ENCODE measurements at regions not wholly inside any gene's neighbourhood (a gene's known extent, or its start where the extent isn't known, plus 50 kb on each side); places are given as distances from the start of the nearest gene placed in this dataset.

GRCh38 chr3:104628185-104628789 is 738.4 kb upstream of the ALCAM start:
- peaks cover 3% of the 10 kb centered on the region for H3K9me3 Mint-ChIP-seq
- H3K4me1 Mint-ChIP-seq: no peaks in the 10 kb centered on the region
- CTCF ChIA-PET: no interaction called here
- H3K36me3 Mint-ChIP-seq: no peaks in the 10 kb centered on the region
- no peaks in the 10 kb centered on the region for H3K27me3 Mint-ChIP-seq
- DNase-seq: no peak
- H3K27ac Mint-ChIP-seq: no peak overlapping the region
- no peak overlapping the region for H3K4me3 Mint-ChIP-seq

- Mint-ChIP-seq H3K4me1 (no peaks in the 10 kb centered on the region), H3K27ac (no peak overlapping the region), H3K27me3 (no peaks in the 10 kb centered on the region), H3K36me3 (no peaks in the 10 kb centered on the region), H3K4me3 (no peak overlapping the region), H3K9me3 (peaks cover 3% of the 10 kb centered on the region)
- CTCF ChIA-PET: no interaction called here
- no peak for DNase-seq
These were observed 737.7 kb upstream of the ALCAM start for GRCh38 chr3:104629038-104629437.

GRCh38 chr3:104631254-104631653 is 735.5 kb upstream of the ALCAM start:
- Mint-ChIP-seq H3K36me3 (no peaks in the 10 kb centered on the region), H3K27ac (no peak overlapping the region), H3K4me3 (no peak overlapping the region), H3K27me3 (no peaks in the 10 kb centered on the region), H3K4me1 (no peaks in the 10 kb centered on the region), H3K9me3 (peaks cover 3% of the 10 kb centered on the region)
- DNase-seq: no peak
- CTCF ChIA-PET: no interaction called here

- H3K4me1 Mint-ChIP-seq: no peaks in the 10 kb centered on the region
- CTCF ChIA-PET: no interaction called here
These were observed 734.2 kb upstream of the ALCAM start for GRCh38 chr3:104632521-104632920.

GRCh38 chr3:104632947-104633346 is 733.8 kb upstream of the ALCAM start:
- H3K4me3 Mint-ChIP-seq: no peak overlapping the region
- CTCF ChIA-PET: no interaction called here
- H3K9me3 Mint-ChIP-seq: peaks cover 3% of the 10 kb centered on the region
- DNase-seq: no peak
- H3K36me3 Mint-ChIP-seq: no peaks in the 10 kb centered on the region
- no peaks in the 10 kb centered on the region for H3K27me3 Mint-ChIP-seq
- H3K4me1 Mint-ChIP-seq: no peaks in the 10 kb centered on the region
- H3K27ac Mint-ChIP-seq: no peak overlapping the region

More at GRCh38 chr3:104632521-104632920, 734.2 kb upstream of the ALCAM start:
- Mint-ChIP-seq H3K27me3 (no peaks in the 10 kb centered on the region), H3K4me3 (no peak overlapping the region), H3K9me3 (peaks cover 3% of the 10 kb centered on the region), H3K27ac (no peak overlapping the region), H3K36me3 (no peaks in the 10 kb centered on the region)
- no peak for DNase-seq

- Mint-ChIP-seq H3K36me3 (no peaks in the 10 kb centered on the region), H3K27me3 (no peaks in the 10 kb centered on the region), H3K27ac (no peak overlapping the region), H3K4me1 (no peaks in the 10 kb centered on the region), H3K4me3 (no peak overlapping the region), H3K9me3 (peaks cover 3% of the 10 kb centered on the region)
- CTCF ChIA-PET: no interaction called here
- no peak for DNase-seq
These were observed 730.7 kb upstream of the ALCAM start for GRCh38 chr3:104635872-104636580.

- no peak overlapping the region for H3K27ac Mint-ChIP-seq
- CTCF ChIA-PET: interaction anchor here (1.2 kb wide), 1 partner anchor 40 kb away, joined by 3 read pairs; no protein-coding TSS in a partner anchor
- H3K4me3 Mint-ChIP-seq: no peak overlapping the region
These were observed 723.9 kb upstream of the ALCAM start for GRCh38 chr3:104642827-104643226.

GRCh38 chr3:104646196-104646595 is 720.5 kb upstream of the ALCAM start:
- Mint-ChIP-seq H3K4me1 (no peaks in the 10 kb centered on the region), H3K27me3 (no peaks in the 10 kb centered on the region), H3K4me3 (no peak overlapping the region), H3K27ac (no peak overlapping the region), H3K9me3 (no peaks in the 10 kb centered on the region), H3K36me3 (no peaks in the 10 kb centered on the region)
- no peak for DNase-seq
- CTCF ChIA-PET: no interaction called here

More at GRCh38 chr3:104642827-104643226, 723.9 kb upstream of the ALCAM start:
- DNase-seq: no peak
- H3K9me3 Mint-ChIP-seq: no peaks in the 10 kb centered on the region
- H3K36me3 Mint-ChIP-seq: no peaks in the 10 kb centered on the region
- no peaks in the 10 kb centered on the region for H3K27me3 Mint-ChIP-seq
- H3K4me1 Mint-ChIP-seq: no peaks in the 10 kb centered on the region

- Mint-ChIP-seq H3K27ac (no peak overlapping the region), H3K36me3 (no peaks in the 10 kb centered on the region), H3K4me1 (no peaks in the 10 kb centered on the region), H3K9me3 (no peaks in the 10 kb centered on the region), H3K4me3 (no peak overlapping the region), H3K27me3 (no peaks in the 10 kb centered on the region)
- DNase-seq: no peak
- CTCF ChIA-PET: no interaction called here
These were observed 717.9 kb upstream of the ALCAM start for GRCh38 chr3:104648823-104649222.

GRCh38 chr3:104669083-104669482 is 697.6 kb upstream of the ALCAM start:
- no peak for DNase-seq

GRCh38 chr3:104672331-104672730 is 694.4 kb upstream of the ALCAM start:
- no peaks in the 10 kb centered on the region for H3K4me1 Mint-ChIP-seq
- CTCF ChIA-PET: no interaction called here
- DNase-seq: no peak
- H3K36me3 Mint-ChIP-seq: no peaks in the 10 kb centered on the region
- H3K4me3 Mint-ChIP-seq: no peak overlapping the region
- H3K27me3 Mint-ChIP-seq: no peaks in the 10 kb centered on the region
- H3K9me3 Mint-ChIP-seq: no peaks in the 10 kb centered on the region
- no peak overlapping the region for H3K27ac Mint-ChIP-seq

More at GRCh38 chr3:104669083-104669482, 697.6 kb upstream of the ALCAM start:
- no peaks in the 10 kb centered on the region for H3K36me3 Mint-ChIP-seq
- no peaks in the 10 kb centered on the region for H3K27me3 Mint-ChIP-seq
- CTCF ChIA-PET: no interaction called here
- no peaks in the 10 kb centered on the region for H3K4me1 Mint-ChIP-seq
- no peak overlapping the region for H3K4me3 Mint-ChIP-seq
- no peak overlapping the region for H3K27ac Mint-ChIP-seq
- H3K9me3 Mint-ChIP-seq: no peaks in the 10 kb centered on the region

- no peaks in the 10 kb centered on the region for H3K9me3 Mint-ChIP-seq
- H3K4me3 Mint-ChIP-seq: no peak overlapping the region
- H3K27ac Mint-ChIP-seq: no peak overlapping the region
- no peaks in the 10 kb centered on the region for H3K27me3 Mint-ChIP-seq
- DNase-seq: no peak
- no peaks in the 10 kb centered on the region for H3K4me1 Mint-ChIP-seq
- H3K36me3 Mint-ChIP-seq: no peaks in the 10 kb centered on the region
- CTCF ChIA-PET: no interaction called here
These were observed 692.7 kb upstream of the ALCAM start for GRCh38 chr3:104673981-104674380.

GRCh38 chr3:104676241-104676640 is 690.5 kb upstream of the ALCAM start:
- H3K4me1 Mint-ChIP-seq: no peaks in the 10 kb centered on the region
- H3K4me3 Mint-ChIP-seq: no peak overlapping the region
- H3K27ac Mint-ChIP-seq: no peak overlapping the region
- no peaks in the 10 kb centered on the region for H3K36me3 Mint-ChIP-seq
- CTCF ChIA-PET: no interaction called here
- no peaks in the 10 kb centered on the region for H3K27me3 Mint-ChIP-seq
- no peak for DNase-seq
- H3K9me3 Mint-ChIP-seq: no peaks in the 10 kb centered on the region

- no peak for DNase-seq
- Mint-ChIP-seq H3K9me3 (no peaks in the 10 kb centered on the region), H3K27me3 (no peaks in the 10 kb centered on the region), H3K27ac (no peak overlapping the region), H3K4me3 (no peak overlapping the region), H3K36me3 (no peaks in the 10 kb centered on the region), H3K4me1 (no peaks in the 10 kb centered on the region)
- CTCF ChIA-PET: no interaction called here
These were observed 688.8 kb upstream of the ALCAM start for GRCh38 chr3:104677932-104678331.

- CTCF ChIA-PET: no interaction called here
- no peaks in the 10 kb centered on the region for H3K9me3 Mint-ChIP-seq
- DNase-seq: no peak
- H3K36me3 Mint-ChIP-seq: no peaks in the 10 kb centered on the region
- no peak overlapping the region for H3K4me3 Mint-ChIP-seq
- H3K4me1 Mint-ChIP-seq: no peaks in the 10 kb centered on the region
- no peak overlapping the region for H3K27ac Mint-ChIP-seq
- H3K27me3 Mint-ChIP-seq: no peaks in the 10 kb centered on the region
These were observed 681.2 kb upstream of the ALCAM start for GRCh38 chr3:104685492-104685891.

Measured in activated naive CD4-positive, alpha-beta T cell treated with anti-CD3 and anti-CD28 coated beads, Interleukin-2, amount 10 ng/mL, durations not matched to agents 7 days and 5 days (primary cell).